GM12864 (cell line): ENCODE measurements at regions not wholly inside any gene's neighbourhood (a gene's known extent, or its start where the extent isn't known, plus 50 kb on each side); places are given as distances from the start of the nearest gene placed in this dataset.

Experiments
- DNase-seq: peaks from one replicate; pipeline ENCODE4 v3.0.0-alpha.2; 2011; ENCODE audit warnings: low read depth
- H3K4me3 ChIP-seq: 2 replicates; pipeline ENCODE4 v1.5.1; 2011; ENCODE audit warnings: mild to moderate bottlenecking, low read depth, low read length, control low read depth
- TF ChIP-seq, protein P1 (sequence below): IDR thresholded peaks from 2 replicates; pipeline ENCODE4 v1.5.1; 2011; ENCODE audit warnings: low read depth, mild to moderate bottlenecking, moderate library complexity, low read length, control low read depth, inconsistent platforms; ENCODE audit errors: missing control alignments

DNA sequence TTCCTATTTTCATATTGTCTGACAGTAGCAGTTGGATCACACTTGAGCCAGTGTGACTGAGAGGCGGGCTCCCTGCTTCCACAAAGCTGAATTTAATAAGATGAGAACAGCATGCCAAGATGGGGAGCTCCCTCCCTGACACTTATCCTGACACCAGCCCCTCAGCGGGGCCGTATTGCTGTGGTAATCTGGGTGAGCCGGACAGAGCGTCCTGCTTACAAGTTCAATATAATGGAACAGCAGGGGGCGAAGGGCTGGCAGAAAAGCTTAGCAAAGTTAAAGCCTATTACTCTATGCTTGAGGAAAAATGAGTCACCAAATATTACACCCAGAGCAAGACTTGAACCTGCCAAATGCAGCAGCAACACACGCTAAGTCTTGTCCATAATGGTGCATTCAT lies 163.8 kb upstream of the CMC1 start:
- no peak overlapping the region for H3K4me3 ChIP-seq
- DNase-seq: no peak
- TF ChIP-seq, protein P1, sequence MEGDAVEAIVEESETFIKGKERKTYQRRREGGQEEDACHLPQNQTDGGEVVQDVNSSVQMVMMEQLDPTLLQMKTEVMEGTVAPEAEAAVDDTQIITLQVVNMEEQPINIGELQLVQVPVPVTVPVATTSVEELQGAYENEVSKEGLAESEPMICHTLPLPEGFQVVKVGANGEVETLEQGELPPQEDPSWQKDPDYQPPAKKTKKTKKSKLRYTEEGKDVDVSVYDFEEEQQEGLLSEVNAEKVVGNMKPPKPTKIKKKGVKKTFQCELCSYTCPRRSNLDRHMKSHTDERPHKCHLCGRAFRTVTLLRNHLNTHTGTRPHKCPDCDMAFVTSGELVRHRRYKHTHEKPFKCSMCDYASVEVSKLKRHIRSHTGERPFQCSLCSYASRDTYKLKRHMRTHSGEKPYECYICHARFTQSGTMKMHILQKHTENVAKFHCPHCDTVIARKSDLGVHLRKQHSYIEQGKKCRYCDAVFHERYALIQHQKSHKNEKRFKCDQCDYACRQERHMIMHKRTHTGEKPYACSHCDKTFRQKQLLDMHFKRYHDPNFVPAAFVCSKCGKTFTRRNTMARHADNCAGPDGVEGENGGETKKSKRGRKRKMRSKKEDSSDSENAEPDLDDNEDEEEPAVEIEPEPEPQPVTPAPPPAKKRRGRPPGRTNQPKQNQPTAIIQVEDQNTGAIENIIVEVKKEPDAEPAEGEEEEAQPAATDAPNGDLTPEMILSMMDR: no peak

DNA sequence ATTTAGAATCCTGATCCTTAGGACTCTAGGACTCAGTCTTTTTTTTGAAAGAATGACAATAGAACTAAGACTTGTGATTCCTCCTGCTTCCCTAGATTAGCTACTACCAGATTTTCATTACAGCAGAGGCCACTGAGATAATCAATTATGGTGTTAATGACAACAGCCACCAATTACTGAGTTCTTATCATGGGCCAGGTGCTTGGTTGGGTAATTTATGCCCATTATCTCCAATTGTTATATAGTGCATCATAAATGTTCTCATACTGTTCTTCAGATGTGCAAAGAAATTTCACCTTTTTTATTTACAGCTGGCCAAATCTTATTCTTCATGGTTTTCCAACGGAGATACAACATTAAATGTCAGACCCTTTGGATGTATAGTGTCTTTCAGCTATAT lies 162.9 kb upstream of the CMC1 start:
- no peak for DNase-seq
- no peak overlapping the region for H3K4me3 ChIP-seq
- TF ChIP-seq, protein P1: no peak

DNA sequence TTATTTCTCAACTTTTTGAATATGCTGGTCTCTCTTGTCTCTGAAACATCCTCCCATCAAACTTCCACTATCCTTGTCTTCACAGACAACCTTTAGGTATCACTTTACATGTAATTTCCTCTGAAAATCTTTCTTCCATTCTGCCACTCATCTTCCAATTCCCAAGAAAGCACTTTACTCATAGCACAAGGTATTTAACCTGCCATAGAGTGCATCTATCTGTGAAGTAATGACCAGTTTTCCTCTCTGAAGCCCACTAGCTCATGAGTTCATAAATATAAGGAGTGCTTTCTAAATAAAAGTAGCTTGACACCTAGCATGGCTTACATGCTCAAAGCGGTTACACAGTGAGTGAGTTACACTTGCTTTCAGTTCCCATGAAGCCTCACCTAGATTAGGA lies 160.7 kb upstream of the CMC1 start:
- TF ChIP-seq, protein P1: no peak
- DNase-seq: no peak
- no peak overlapping the region for H3K4me3 ChIP-seq

DNA sequence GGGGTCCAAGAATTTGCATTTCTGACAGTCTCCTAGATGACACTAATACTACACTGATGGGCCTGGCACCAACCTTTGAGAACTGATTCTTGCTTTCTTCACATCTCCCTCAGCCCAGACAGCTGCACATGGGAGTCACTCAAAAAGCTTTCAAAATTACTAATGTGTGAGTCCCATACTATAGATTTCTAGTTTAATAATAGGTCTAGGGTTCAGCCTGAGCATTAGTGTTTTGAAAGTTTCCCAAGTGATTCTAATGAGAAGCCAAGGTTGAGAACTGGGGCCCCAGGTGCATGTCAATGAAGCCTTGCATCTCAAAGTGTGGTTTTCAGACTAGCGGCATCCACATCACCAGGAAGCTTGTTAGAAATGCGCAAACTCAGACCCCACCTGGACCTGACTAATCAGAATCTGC lies 159.9 kb upstream of the CMC1 start:
- DNase-seq: no peak
- no peak overlapping the region for H3K4me3 ChIP-seq

DNA sequence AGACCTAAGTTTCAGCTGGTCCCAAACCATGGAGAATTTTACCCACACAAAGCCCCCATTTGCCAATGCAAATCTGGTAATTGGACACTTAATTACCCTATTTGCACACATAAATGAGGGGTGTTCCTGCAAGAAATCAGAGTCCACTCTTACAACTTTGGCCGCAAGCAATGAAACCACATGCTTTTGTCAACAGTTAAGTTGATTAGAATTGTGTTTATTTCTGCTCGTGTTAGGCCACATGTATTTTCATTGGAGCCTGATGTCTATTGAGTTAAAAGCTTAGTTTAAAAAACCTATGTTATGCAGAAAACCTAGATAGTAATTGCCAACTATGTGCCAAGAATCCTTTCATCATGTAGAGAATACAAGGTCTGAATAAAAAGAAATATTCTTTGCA lies 153.8 kb upstream of the CMC1 start:
- DNase-seq: no peak
- TF ChIP-seq, protein P1: no peak
- H3K4me3 ChIP-seq: no peak overlapping the region

More for the DNA sequence above, 159.9 kb upstream of the CMC1 start:
- TF ChIP-seq, protein P1: no peak

DNA sequence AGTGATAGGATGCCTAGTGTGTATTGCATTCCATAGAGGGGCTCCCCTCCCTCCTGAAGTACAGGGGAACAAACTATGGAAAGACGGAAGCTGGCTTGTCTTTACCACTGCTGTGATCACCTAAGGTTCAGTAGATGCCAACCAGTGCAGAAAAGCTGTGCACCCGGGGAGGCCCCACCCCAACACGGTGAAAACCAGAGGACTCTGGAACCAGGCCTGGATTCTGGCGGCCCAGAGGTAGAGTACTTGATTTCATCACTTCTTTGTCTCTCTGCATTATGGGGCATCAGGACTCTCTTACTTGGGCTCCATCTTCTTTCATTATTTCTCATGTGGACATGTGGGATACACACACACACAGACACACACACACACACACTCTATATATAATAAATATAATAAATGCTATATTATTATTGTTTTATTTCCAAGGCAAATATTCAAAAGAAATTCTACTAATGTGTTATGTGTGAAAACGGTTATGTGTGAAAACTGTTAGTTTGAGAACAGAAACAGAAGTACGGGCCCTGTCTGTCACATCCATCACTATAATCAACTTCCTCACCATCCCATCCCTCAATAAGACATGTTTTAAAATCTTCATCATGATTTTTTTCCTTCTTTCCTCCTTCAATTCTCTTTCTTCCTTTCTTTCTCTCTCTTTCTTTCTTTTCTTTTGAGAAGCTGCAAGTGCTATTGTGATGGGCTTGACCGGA lies 152.4 kb upstream of the CMC1 start:
- TF ChIP-seq, protein P1: no peak
- no peak overlapping the region for H3K4me3 ChIP-seq
- no peak for DNase-seq

DNA sequence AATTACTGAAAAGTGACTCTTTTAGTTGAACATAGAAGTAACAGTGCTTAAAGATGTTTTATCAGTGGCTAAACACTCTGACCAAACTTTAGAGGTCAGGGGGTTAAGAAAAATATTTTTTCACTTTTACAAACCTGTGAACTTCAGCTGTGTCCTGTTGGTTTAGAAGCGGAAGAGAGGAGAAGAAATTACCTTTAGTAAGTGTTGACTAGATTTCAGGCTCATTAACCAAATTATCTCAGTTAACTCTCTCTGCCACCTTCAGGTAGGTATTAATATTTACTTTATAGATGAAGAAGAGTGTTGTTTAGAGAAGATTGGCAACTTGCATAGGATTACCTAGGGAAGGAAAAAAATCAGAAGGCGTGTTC lies 151.9 kb upstream of the CMC1 start:
- TF ChIP-seq, protein P1: no peak
- no peak for DNase-seq
- no peak overlapping the region for H3K4me3 ChIP-seq
